AG08396 (cell line): ENCODE measurements at regions not wholly inside any gene's neighbourhood (a gene's known extent, or its start where the extent isn't known, plus 50 kb on each side); places are given as distances from the start of the nearest gene placed in this dataset.

Source experiments
- DNase-seq: peaks from one replicate; pipeline ENCODE4 v3.0.0; 2012; ENCODE audit warnings: low spot score, mixed read lengths

- no peak for DNase-seq
These were observed 405.5 kb downstream of the KIF4B start for GRCh38 chr5:155418960-155419579.

GRCh38 chr5:155430192-155430591, 416.6 kb downstream of the KIF4B start:
- no peak for DNase-seq

- no peak for DNase-seq
These were observed 420.7 kb downstream of the KIF4B start for GRCh38 chr5:155434267-155434666.

- no peak for DNase-seq
These were observed 421.1 kb downstream of the KIF4B start for GRCh38 chr5:155434681-155435080.

- no peak for DNase-seq
These were observed 428.3 kb downstream of the KIF4B start for GRCh38 chr5:155441849-155442248.

GRCh38 chr5:155451106-155451505, 437.6 kb downstream of the KIF4B start:
- DNase-seq: no peak

GRCh38 chr5:155455791-155456514, 442.4 kb downstream of the KIF4B start:
- no peak for DNase-seq

GRCh38 chr5:155459889-155460500, 446.4 kb downstream of the KIF4B start:
- no peak for DNase-seq

- no peak for DNase-seq
These were observed 447.0 kb downstream of the KIF4B start for GRCh38 chr5:155460501-155460931.

- DNase-seq: no peak
These were observed 447.7 kb downstream of the KIF4B start for GRCh38 chr5:155461304-155461703.

GRCh38 chr5:155466851-155467250, 453.3 kb downstream of the KIF4B start:
- no peak for DNase-seq

GRCh38 chr5:155471027-155471426, 457.5 kb downstream of the KIF4B start:
- no peak for DNase-seq

- no peak for DNase-seq
These were observed 459.2 kb downstream of the KIF4B start for GRCh38 chr5:155472780-155473179.

- DNase-seq: no peak
These were observed 461.8 kb downstream of the KIF4B start for GRCh38 chr5:155475318-155475717.

GRCh38 chr5:155480731-155481131, 467.2 kb downstream of the KIF4B start:
- no peak for DNase-seq

- DNase-seq: no peak
These were observed 467.6 kb downstream of the KIF4B start for GRCh38 chr5:155481182-155481581.

GRCh38 chr5:155482428-155482827, 468.9 kb downstream of the KIF4B start:
- no peak for DNase-seq

- no peak for DNase-seq
These were observed 471.8 kb downstream of the KIF4B start for GRCh38 chr5:155485386-155485785.

- no peak for DNase-seq
These were observed 476.4 kb downstream of the KIF4B start for GRCh38 chr5:155489949-155490348.

GRCh38 chr5:155492191-155492590, 478.6 kb downstream of the KIF4B start:
- DNase-seq: no peak

GRCh38 chr5:155504606-155505005, 491.1 kb downstream of the KIF4B start:
- no peak for DNase-seq

GRCh38 chr5:155507363-155507762, 493.8 kb downstream of the KIF4B start:
- DNase-seq: no peak

- DNase-seq: no peak
These were observed 495.1 kb downstream of the KIF4B start for GRCh38 chr5:155508673-155509072.
